T-cell (primary cell): ENCODE measurements at regions not wholly inside any gene's neighbourhood (a gene's known extent, or its start where the extent isn't known, plus 50 kb on each side); places are given as distances from the start of the nearest gene placed in this dataset.

Source experiments
- ATAC-seq, 4 experiments: fragments of 200-7000 bp in 3 of 4; fragments of 150-1000 bp in 1 of 4; cut with Tn5 transposase; replicated peaks in 1 of 4; 1 replicate in 3 of 4; 2 replicates in 1 of 4; pipeline ENCODE4 v1.10.0; 2021; ENCODE audit warnings: moderate library complexity in 3 of 4, mild to moderate bottlenecking in 2 of 4, moderate number of reproducible peaks in 1 of 4
- CTCF ChIA-PET, 2 donors: fragments of 300-600 bp; sonication (Branson Sonifier 250); formaldehyde crosslinking; loops; one replicate each; lab custom pipeline; 2022; ENCODE audit warnings: antibody characterized with exemption in 2 of 2; lab: Charles Lee
- POLR2A ChIA-PET, 2 donors: fragments of 300-600 bp; sonication (Branson Sonifier 250); formaldehyde crosslinking; loops; one replicate each; lab custom pipeline; 2022; ENCODE audit warnings: antibody characterized with exemption in 2 of 2; lab: Charles Lee
- DNase-seq, 35 experiments: peaks; one replicate each; pipeline versions ENCODE4 v3.0.0 to v3.0.0-alpha.2; 2013 to 2023
- H3K27ac ChIP-seq: one replicate; pipeline ENCODE4 v1.5.1; 2013; ENCODE audit warnings: low read length
- H3K27me3 ChIP-seq, 2 experiments: replicated peaks in 1 of 2; 1 replicate in 1 of 2; 2 replicates in 1 of 2; pipeline versions ENCODE4 v1.6.1 to v1.7.0; 2013; ENCODE audit warnings: low read length in 1 of 2, mixed read lengths in 1 of 2; ENCODE audit not compliant: control insufficient read depth in 2 of 2, insufficient read depth in 2 of 2; ENCODE audit errors: extremely low read depth in 1 of 2
- H3K36me3 ChIP-seq, 2 donors: 1 replicate in 1 of 2; 2 replicates in 1 of 2; pipeline versions ENCODE4 v1.6.1 to v1.7.0; 2013; ENCODE audit warnings: low read length in 1 of 2; ENCODE audit not compliant: control insufficient read depth in 2 of 2, insufficient read depth in 1 of 2; ENCODE audit errors: extremely low read depth in 1 of 2
- H3K4me1 ChIP-seq, 2 experiments: 1 replicate in 1 of 2; 2 replicates in 1 of 2; pipeline versions ENCODE4 v1.6.1 to v1.7.0; 2013; ENCODE audit warnings: low read length in 2 of 2, mixed read lengths in 1 of 2; ENCODE audit not compliant: insufficient read depth in 2 of 2, control insufficient read depth in 1 of 2; ENCODE audit errors: extremely low read depth in 1 of 2
- H3K4me3 ChIP-seq, 2 donors: 1 replicate in 1 of 2; 2 replicates in 1 of 2; pipeline versions ENCODE4 v1.5.1 to v1.7.0; 2013; ENCODE audit warnings: mild to moderate bottlenecking in 2 of 2, low read length in 1 of 2, moderate library complexity in 1 of 2; ENCODE audit not compliant: control insufficient read depth in 1 of 2; ENCODE audit errors: extremely low read depth in 1 of 2
- H3K9me3 ChIP-seq: 2 replicates; pipeline ENCODE4 v1.7.0; 2013
- H3K27ac Mint-ChIP-seq, 2 donors: one replicate each; pipeline ENCODE4 v1.8.0; 2020 to 2021; ENCODE audit warnings: mild to moderate bottlenecking in 2 of 2, mixed read lengths in 2 of 2
- H3K27me3 Mint-ChIP-seq, 2 donors: one replicate each; pipeline ENCODE4 v1.8.0; 2021 to 2022; ENCODE audit warnings: mixed read lengths in 2 of 2
- H3K36me3 Mint-ChIP-seq: one replicate; pipeline ENCODE4 v1.8.0; 2021; ENCODE audit warnings: mixed read lengths
- H3K4me1 Mint-ChIP-seq, 3 donors: one replicate each; pipeline ENCODE4 v1.8.0; 2020 to 2022; ENCODE audit warnings: mixed read lengths in 3 of 3, mild to moderate bottlenecking in 1 of 3
- H3K4me3 Mint-ChIP-seq, 3 donors: one replicate each; pipeline ENCODE4 v1.8.0; 2020 to 2022; ENCODE audit warnings: mild to moderate bottlenecking in 3 of 3, mixed read lengths in 3 of 3, moderate library complexity in 3 of 3
- H3K9me3 Mint-ChIP-seq, 3 donors: one replicate each; pipeline ENCODE4 v1.8.0; 2020 to 2022; ENCODE audit warnings: mixed read lengths in 3 of 3
- WGBS: methylation state at CpG from one replicate; pipeline ENCODE4 v1.1.5; 2013; ENCODE audit warnings: missing lambda C conversion rate; ENCODE audit not compliant: insufficient coverage; 5-methylcytosine and 5-hydroxymethylcytosine counted together

GRCh38 chr11:100545970-100546369 is 141.1 kb upstream of the ARHGAP42 start:
- ChIA-PET POLR2A (no interaction called here), CTCF (no interaction called here)
- H3K36me3 Mint-ChIP-seq: no peaks in the 10 kb centered on the region
- ATAC-seq (no peak), DNase-seq (no peak)
- H3K4me3 ChIP-seq: no peak overlapping the region
- no peaks in the 10 kb centered on the region for H3K9me3 ChIP-seq
- whole genome bisulfite sequencing: 100% methylated on average over 1 of the region's 1 CpG
- H3K27me3 ChIP-seq: no peaks in the 10 kb centered on the region
- no peak overlapping the region for H3K4me3 Mint-ChIP-seq
- peaks cover 3 to 4% (median 4%) of the 10 kb centered on the region in 3 donors for H3K9me3 Mint-ChIP-seq
- H3K36me3 ChIP-seq: no peaks in the 10 kb centered on the region
- no peaks in the 10 kb centered on the region for H3K4me1 ChIP-seq
- H3K27ac Mint-ChIP-seq: no peak overlapping the region
- no peaks in the 10 kb centered on the region for H3K27me3 Mint-ChIP-seq
- H3K27ac ChIP-seq: no peak overlapping the region
- H3K4me1 Mint-ChIP-seq: no peaks in the 10 kb centered on the region

DNA sequence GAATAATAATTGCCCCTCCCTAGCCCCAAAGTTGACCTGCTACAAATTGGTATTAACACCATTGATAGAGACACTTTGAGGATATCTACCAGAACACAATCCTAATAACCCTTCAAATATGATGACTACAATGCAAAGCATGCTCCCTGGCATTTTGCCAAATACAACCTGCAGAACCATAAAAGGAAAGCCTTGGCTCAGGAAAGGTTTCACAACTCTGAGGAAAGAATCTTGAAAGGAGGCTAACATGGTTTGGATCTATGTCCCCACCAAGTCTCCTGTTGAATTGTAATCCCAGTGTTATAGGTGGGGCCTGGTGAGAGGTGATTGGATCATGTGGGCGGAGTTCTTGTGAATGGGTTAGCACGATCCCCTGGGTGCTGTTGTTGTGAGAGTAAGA is 140.4 kb upstream of the ARHGAP42 start:
- ATAC-seq: no peak
- CTCF ChIA-PET: no interaction called here
- Histone ChIP-seq H3K27ac (no peak overlapping the region), H3K9me3 (no peaks in the 10 kb centered on the region), H3K27me3 (no peaks in the 10 kb centered on the region), H3K4me3 (no peak overlapping the region), H3K36me3 (no peaks in the 10 kb centered on the region), H3K4me1 (no peaks in the 10 kb centered on the region)
- WGBS: 70% methylated on average over 2 of the region's 2 CpGs
- H3K9me3 Mint-ChIP-seq: peaks cover 0 to 4% (median 3%) of the 10 kb centered on the region in 3 donors
- no peaks in the 10 kb centered on the region for H3K27me3 Mint-ChIP-seq
- no peak overlapping the region for H3K27ac Mint-ChIP-seq
- H3K36me3 Mint-ChIP-seq: no peaks in the 10 kb centered on the region
- no peak for DNase-seq
- H3K4me1 Mint-ChIP-seq: no peaks in the 10 kb centered on the region
- POLR2A ChIA-PET: no interaction called here
- H3K4me3 Mint-ChIP-seq: no peak overlapping the region

DNA sequence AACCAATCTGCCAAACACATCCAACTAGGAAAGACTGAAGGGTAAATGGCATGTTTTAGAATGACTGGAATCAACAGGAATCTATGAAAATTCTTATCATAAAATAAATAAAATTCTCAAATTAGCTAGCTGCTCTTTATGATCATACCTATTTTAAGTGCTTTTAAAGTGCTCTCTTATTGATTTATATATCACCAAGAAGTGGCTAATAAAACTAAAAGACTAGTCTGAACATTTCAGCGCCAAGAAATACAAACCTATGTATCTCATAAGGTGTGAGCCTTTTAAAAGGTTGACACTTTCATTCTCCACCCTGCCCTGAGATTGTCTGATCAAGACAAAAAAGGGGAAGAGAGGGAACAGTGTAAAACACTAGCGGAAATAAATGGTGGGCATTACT is 136.8 kb upstream of the ARHGAP42 start:
- Histone ChIP-seq H3K4me1 (no peaks in the 10 kb centered on the region), H3K27me3 (no peaks in the 10 kb centered on the region), H3K4me3 (no peak overlapping the region), H3K27ac (no peak overlapping the region), H3K36me3 (no peaks in the 10 kb centered on the region), H3K9me3 (no peaks in the 10 kb centered on the region)
- ChIA-PET POLR2A (no interaction called here), CTCF (no interaction called here)
- Mint-ChIP-seq H3K27me3 (no peaks in the 10 kb centered on the region), H3K4me3 (no peak overlapping the region), H3K4me1 (no peaks in the 10 kb centered on the region), H3K27ac (no peak overlapping the region), H3K9me3 (peaks cover 3 to 7% (median 4%) of the 10 kb centered on the region in 3 donors), H3K36me3 (no peaks in the 10 kb centered on the region)
- no peak for ATAC-seq
- no peak for DNase-seq
- WGBS: no CpG with 5 or more reads among the region's 2 CpGs

- ChIA-PET POLR2A (no interaction called here), CTCF (interaction anchor here in 1 of 2 donors (0.6 kb wide), 1 partner anchor 216 kb away, joined by 4 read pairs; no protein-coding TSS in a partner anchor)
- no peaks in the 10 kb centered on the region for H3K36me3 Mint-ChIP-seq
- peaks cover 3 to 7% (median 4%) of the 10 kb centered on the region in 3 donors for H3K9me3 Mint-ChIP-seq
- no peak overlapping the region for H3K27ac Mint-ChIP-seq
- ATAC-seq: no peak
- no peak overlapping the region for H3K4me3 ChIP-seq
- peaks cover 0 to 2% of the 10 kb centered on the region in 2 experiments for H3K27me3 ChIP-seq
- H3K4me3 Mint-ChIP-seq: no peak overlapping the region
- no peaks in the 10 kb centered on the region for H3K36me3 ChIP-seq
- no peak for DNase-seq
- no peaks in the 10 kb centered on the region for H3K27me3 Mint-ChIP-seq
- WGBS: 58% methylated on average over 2 of the region's 5 CpGs
- H3K9me3 ChIP-seq: no peaks in the 10 kb centered on the region
- H3K4me1 Mint-ChIP-seq: no peaks in the 10 kb centered on the region
- no peaks in the 10 kb centered on the region for H3K4me1 ChIP-seq
- H3K27ac ChIP-seq: no peak overlapping the region
These were observed 136.0 kb upstream of the ARHGAP42 start for GRCh38 chr11:100550912-100551632.

DNA sequence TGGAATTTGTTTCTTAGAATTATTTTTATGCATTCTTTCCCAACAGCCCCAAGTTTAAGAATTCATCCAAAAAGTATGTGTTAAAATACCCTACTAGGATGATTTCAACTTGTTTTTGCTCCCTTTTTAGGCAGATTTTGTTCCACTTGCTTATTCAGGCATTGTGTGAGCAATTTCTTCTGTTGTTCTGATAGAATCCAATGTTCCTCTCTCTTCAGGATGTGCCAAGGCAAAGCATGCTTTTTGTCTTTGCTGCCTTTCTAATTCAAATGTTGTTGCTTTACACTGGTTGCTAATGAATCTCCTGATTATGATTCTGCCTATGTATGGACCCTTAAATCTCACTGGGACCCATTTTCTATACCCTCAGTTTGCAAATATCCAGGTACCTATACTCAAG is 131.2 kb upstream of the ARHGAP42 start:
- Mint-ChIP-seq H3K27ac (no peak overlapping the region), H3K9me3 (peaks cover 8 to 9% (median 9%) of the 10 kb centered on the region in 3 donors), H3K27me3 (no peaks in the 10 kb centered on the region), H3K4me1 (no peaks in the 10 kb centered on the region), H3K36me3 (no peaks in the 10 kb centered on the region), H3K4me3 (no peak overlapping the region)
- POLR2A ChIA-PET: no interaction called here
- ATAC-seq (no peak), DNase-seq (no peak)
- Histone ChIP-seq H3K36me3 (no peaks in the 10 kb centered on the region), H3K27me3 (peaks cover 0 to 2% of the 10 kb centered on the region in 2 experiments), H3K4me3 (no peak overlapping the region), H3K27ac (no peak overlapping the region), H3K9me3 (no peaks in the 10 kb centered on the region), H3K4me1 (no peaks in the 10 kb centered on the region)
- CTCF ChIA-PET: no interaction called here

DNA sequence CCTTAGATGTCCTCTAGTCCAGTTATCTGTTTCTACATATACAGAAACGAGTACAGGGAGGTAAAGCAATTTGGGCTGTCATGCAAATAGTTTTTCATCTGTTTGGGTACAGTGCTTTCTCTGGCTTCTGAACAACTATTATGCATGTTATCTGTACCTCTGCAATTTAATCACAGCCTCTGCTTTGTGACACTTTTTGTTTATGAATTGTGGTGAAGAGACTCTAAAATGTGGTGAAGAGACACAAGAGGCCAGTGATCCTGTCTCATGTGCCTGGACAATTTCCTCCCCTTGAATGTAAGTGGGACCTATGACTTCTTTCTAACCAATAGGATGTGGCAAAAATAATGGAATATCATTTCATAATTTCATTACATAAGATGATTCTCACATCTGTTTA is 130.3 kb upstream of the ARHGAP42 start:
- CTCF ChIA-PET: no interaction called here
- ATAC-seq: no peak
- H3K27me3 ChIP-seq: peaks cover 0 to 2% of the 10 kb centered on the region in 2 experiments
- no peak for DNase-seq
- no peaks in the 10 kb centered on the region for H3K36me3 ChIP-seq
- H3K4me1 ChIP-seq: no peaks in the 10 kb centered on the region
- H3K27ac ChIP-seq: no peak overlapping the region
- no peak overlapping the region for H3K4me3 ChIP-seq
- Mint-ChIP-seq H3K9me3 (peaks cover 8 to 9% (median 9%) of the 10 kb centered on the region in 3 donors), H3K4me1 (no peaks in the 10 kb centered on the region), H3K27ac (no peak overlapping the region), H3K4me3 (no peak overlapping the region), H3K27me3 (no peaks in the 10 kb centered on the region), H3K36me3 (no peaks in the 10 kb centered on the region)
- no CpG with 5 or more reads among the region's 1 CpG for WGBS
- POLR2A ChIA-PET: interaction anchor here in 1 of 2 donors (0.6 kb wide), 1 partner anchor 1573 kb away, joined by 10 read pairs; no protein-coding TSS in a partner anchor
- no peaks in the 10 kb centered on the region for H3K9me3 ChIP-seq
